ENCODE measurements at regions not wholly inside any gene's neighbourhood (a gene's known extent, or its start where the extent isn't known, plus 50 kb on each side); places are given as distances from the start of the nearest gene placed in this dataset.
"Not testable (repeated sequence)": the region's sequence is repeated elsewhere in the genome, so short reads cannot be mapped to it uniquely, and the experiment has no call there.

DNA sequence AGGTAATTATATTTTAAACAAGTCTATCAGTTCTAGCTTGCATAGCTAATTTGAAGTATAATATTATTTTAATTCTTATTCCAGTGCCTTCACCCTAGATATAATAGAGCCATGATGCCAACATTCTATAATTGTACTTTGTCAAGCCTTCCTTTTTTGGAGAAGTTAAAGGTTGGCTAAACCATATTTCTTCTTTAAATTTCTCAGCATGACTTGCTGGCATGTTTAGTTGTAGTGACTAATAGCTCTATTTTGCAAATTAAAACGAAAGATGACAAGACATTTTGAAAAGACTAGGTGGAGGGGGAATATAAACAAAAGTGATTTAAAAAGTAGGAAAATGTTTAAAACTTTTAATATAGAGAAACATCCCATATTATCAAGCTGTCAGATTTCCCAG is 400.7 kb downstream of the PSAT1 start:
- no peaks in the 10 kb centered on the region for H3K27me3 ChIP-seq (ENCODE audit: low read depth)
- TF ChIP-seq, protein P1, sequence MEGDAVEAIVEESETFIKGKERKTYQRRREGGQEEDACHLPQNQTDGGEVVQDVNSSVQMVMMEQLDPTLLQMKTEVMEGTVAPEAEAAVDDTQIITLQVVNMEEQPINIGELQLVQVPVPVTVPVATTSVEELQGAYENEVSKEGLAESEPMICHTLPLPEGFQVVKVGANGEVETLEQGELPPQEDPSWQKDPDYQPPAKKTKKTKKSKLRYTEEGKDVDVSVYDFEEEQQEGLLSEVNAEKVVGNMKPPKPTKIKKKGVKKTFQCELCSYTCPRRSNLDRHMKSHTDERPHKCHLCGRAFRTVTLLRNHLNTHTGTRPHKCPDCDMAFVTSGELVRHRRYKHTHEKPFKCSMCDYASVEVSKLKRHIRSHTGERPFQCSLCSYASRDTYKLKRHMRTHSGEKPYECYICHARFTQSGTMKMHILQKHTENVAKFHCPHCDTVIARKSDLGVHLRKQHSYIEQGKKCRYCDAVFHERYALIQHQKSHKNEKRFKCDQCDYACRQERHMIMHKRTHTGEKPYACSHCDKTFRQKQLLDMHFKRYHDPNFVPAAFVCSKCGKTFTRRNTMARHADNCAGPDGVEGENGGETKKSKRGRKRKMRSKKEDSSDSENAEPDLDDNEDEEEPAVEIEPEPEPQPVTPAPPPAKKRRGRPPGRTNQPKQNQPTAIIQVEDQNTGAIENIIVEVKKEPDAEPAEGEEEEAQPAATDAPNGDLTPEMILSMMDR (IDR thresholded peaks at IDR 0.05), result no peak
- H3K4me1 ChIP-seq, result no peaks in the 10 kb centered on the region
- no peaks in the 10 kb centered on the region for H3K9me3 ChIP-seq
- H3K4me3 ChIP-seq, result no peak overlapping the region
- intact Hi-C loops (cut with DNase I), result no loop called here
- ATAC-seq (no peak), DNase-seq (no peak)
- H3K27ac ChIP-seq, result no peak overlapping the region
- no peaks in the 10 kb centered on the region for H3K36me3 ChIP-seq

GRCh38 chr9:78698371-78698770 is 401.4 kb downstream of the PSAT1 start:
- DNase-seq, result no peak
- no peaks in the 10 kb centered on the region for H3K9me3 ChIP-seq
- no peak overlapping the region for H3K4me3 ChIP-seq
- ATAC-seq, result no peak
- no peak overlapping the region for H3K27ac ChIP-seq
- no peaks in the 10 kb centered on the region for H3K27me3 ChIP-seq (ENCODE audit: low read depth)
- H3K4me1 ChIP-seq, result no peaks in the 10 kb centered on the region
- intact Hi-C loops (cut with DNase I), result no loop called here
- no peaks in the 10 kb centered on the region for H3K36me3 ChIP-seq
- TF ChIP-seq, protein P1 (IDR thresholded peaks at IDR 0.05), result no peak

GRCh38 chr9:78699217-78699616 is 402.3 kb downstream of the PSAT1 start:
- H3K4me3 ChIP-seq; ATAC-seq; H3K27me3 ChIP-seq (ENCODE audit: low read depth); H3K36me3 ChIP-seq; DNase-seq; H3K9me3 ChIP-seq; H3K4me1 ChIP-seq; H3K27ac ChIP-seq; intact Hi-C loops (cut with DNase I): not testable (repeated sequence)

DNA sequence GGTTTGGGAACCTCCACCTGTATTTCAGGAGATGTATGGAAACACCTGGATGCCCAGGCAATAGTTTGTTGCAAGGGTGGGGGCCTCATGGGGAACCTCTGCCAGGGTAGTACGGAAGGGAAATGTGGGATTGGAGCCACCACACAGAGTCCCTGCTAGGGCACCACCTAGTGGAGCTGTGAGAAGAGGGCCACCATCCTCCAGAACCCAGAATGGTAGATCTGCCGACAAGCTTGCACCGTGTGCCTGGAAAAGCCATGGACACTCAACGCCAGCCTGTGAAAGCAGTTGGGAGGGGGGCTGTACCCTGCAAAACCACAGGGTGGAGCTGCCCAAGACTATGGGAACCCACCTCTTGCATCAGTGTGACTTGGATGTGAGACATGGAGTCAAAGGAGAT is 407.2 kb downstream of the PSAT1 start:
- H3K9me3 ChIP-seq; H3K4me1 ChIP-seq; H3K36me3 ChIP-seq; intact Hi-C loops (cut with DNase I); H3K27ac ChIP-seq; ATAC-seq; H3K27me3 ChIP-seq (ENCODE audit: low read depth); H3K4me3 ChIP-seq: not testable (repeated sequence)
- DNase-seq, result peak; percentile 43
- TF ChIP-seq, protein P1 (IDR thresholded peaks at IDR 0.05), result peak; percentile 29

- intact Hi-C loops (cut with DNase I), result no loop called here
- Histone ChIP-seq H3K27ac (no peak overlapping the region), H3K9me3 (no peaks in the 10 kb centered on the region), H3K27me3 (ENCODE audit: low read depth) (no peaks in the 10 kb centered on the region), H3K4me3 (no peak overlapping the region), H3K4me1 (no peaks in the 10 kb centered on the region), H3K36me3 (no peaks in the 10 kb centered on the region)
- TF ChIP-seq, protein P1 (IDR thresholded peaks at IDR 0.05), result no peak
- DNase-seq (no peak), ATAC-seq (no peak)
Observed at GRCh38 chr9:78707080-78707479, 410.2 kb downstream of the PSAT1 start.

DNA sequence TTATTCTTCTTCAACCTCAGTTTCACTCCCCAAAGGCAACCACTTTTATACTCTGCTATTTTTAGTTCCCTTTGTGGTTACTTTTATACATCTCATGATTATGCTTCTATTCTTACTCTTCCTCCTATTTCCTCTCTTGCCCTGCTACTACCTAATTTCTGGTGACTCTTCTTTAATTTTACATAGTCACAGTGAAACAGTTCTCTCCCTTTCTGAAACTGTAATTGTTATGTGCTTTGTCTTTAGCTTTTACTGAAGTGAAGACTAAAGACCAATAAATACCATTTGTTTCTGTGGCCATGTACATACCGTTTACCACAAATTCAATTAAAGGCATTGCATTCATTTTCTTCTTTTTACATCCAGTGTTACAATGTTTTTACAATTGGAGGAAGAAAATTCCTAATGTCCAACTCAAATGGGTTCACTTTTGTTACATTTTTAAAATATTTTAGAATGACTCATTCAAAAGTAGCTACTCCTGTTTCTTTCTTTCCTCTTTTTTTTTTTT is 410.6 kb downstream of the PSAT1 start:
- Histone ChIP-seq H3K27ac (no peak overlapping the region), H3K36me3 (no peaks in the 10 kb centered on the region), H3K9me3 (no peaks in the 10 kb centered on the region), H3K27me3 (ENCODE audit: low read depth) (no peaks in the 10 kb centered on the region), H3K4me3 (no peak overlapping the region), H3K4me1 (no peaks in the 10 kb centered on the region)
- intact Hi-C loops (cut with DNase I), result no loop called here
- no peak for ATAC-seq
- no peak for DNase-seq
- TF ChIP-seq, protein P1 (IDR thresholded peaks at IDR 0.05), result no peak

All from lower lobe of right lung (tissue), 2 donors.